GM12874 (cell line): ENCODE measurements at regions not wholly inside any gene's neighbourhood (a gene's known extent, or its start where the extent isn't known, plus 50 kb on each side); places are given as distances from the start of the nearest gene placed in this dataset.

Source experiments
- TF ChIP-seq, protein P1 (sequence below): IDR thresholded peaks from 2 replicates; pipeline ENCODE4 v1.5.1; 2011; ENCODE audit warnings: low read depth, mild to moderate bottlenecking, control low read depth, low read length, moderate library complexity; ENCODE audit not compliant: insufficient read depth

DNA sequence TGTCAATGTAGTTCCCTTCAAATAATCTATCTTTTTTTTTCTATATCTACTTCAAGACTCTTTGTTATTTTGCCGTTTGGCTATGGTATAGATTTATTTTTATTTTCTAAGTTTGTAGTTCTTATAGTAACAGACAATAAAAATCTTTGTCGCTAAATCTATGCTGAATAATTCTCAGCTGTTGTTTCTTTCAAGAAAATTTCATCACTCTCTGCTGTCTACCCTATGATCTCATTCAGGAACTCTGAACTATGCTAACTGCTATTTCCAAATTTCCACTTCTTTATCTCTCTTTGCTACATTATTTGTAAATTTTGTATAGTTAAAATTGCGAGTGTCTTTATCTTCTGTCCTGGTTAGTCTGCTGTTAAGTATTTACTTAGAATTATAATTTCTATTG, 353.6 kb downstream of the LRFN5 start:
- TF ChIP-seq, protein P1, sequence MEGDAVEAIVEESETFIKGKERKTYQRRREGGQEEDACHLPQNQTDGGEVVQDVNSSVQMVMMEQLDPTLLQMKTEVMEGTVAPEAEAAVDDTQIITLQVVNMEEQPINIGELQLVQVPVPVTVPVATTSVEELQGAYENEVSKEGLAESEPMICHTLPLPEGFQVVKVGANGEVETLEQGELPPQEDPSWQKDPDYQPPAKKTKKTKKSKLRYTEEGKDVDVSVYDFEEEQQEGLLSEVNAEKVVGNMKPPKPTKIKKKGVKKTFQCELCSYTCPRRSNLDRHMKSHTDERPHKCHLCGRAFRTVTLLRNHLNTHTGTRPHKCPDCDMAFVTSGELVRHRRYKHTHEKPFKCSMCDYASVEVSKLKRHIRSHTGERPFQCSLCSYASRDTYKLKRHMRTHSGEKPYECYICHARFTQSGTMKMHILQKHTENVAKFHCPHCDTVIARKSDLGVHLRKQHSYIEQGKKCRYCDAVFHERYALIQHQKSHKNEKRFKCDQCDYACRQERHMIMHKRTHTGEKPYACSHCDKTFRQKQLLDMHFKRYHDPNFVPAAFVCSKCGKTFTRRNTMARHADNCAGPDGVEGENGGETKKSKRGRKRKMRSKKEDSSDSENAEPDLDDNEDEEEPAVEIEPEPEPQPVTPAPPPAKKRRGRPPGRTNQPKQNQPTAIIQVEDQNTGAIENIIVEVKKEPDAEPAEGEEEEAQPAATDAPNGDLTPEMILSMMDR, result no peak

DNA sequence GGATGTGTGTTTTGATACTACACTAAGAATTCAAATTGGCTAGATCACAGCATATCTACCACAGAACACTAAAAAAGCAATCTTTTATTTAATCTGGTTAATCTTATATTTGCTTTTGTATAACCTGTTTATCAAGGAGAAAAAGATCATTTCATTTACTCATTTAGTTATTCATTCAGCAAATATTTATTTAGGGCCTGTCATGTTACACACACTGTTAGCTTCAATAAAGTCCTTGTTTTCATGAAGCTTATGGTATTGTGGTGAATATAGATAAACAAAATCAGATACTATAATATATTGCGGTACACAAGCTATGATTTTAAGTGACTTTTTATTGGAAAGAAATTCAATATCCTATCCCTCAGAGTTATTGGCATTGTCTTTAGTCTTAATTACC, 350.8 kb downstream of the LRFN5 start:
- TF ChIP-seq, protein P1, result no peak
